Upper lobe of left lung (tissue), 6 donors: ENCODE measurements at regions not wholly inside any gene's neighbourhood (a gene's known extent, or its start where the extent isn't known, plus 50 kb on each side); places are given as distances from the start of the nearest gene placed in this dataset.

ENCODE experiments used
- ATAC-seq, 2 donors: fragments of 200-7000 bp; cut with Tn5 transposase; one replicate each; pipeline ENCODE4 v1.9.1; 2022; ENCODE audit warnings: mild to moderate bottlenecking in 2 of 2, moderate library complexity in 2 of 2; ENCODE audit not compliant: low FRiP score in 2 of 2
- DNase-seq, 2 donors: peaks; one replicate each; pipeline ENCODE4 v3.0.0-alpha.2; 2019 to 2020
- H3K27ac ChIP-seq, 4 donors: fragments of 200-600 bp; sonication (generic); one replicate each; pipeline ENCODE4 v1.5.1; 2016 to 2019
- H3K27me3 ChIP-seq, 4 donors: fragments of 200-600 bp; sonication (generic); one replicate each; pipeline ENCODE4 v1.5.1; 2017 to 2019
- H3K36me3 ChIP-seq, 4 donors: fragments of 200-600 bp; sonication (generic); one replicate each; pipeline ENCODE4 v1.5.1; 2016 to 2019
- H3K4me1 ChIP-seq, 4 donors: fragments of 200-600 bp; sonication (generic); one replicate each; pipeline ENCODE4 v1.5.1; 2018 to 2019
- H3K4me3 ChIP-seq, 4 donors: fragments of 200-600 bp; sonication (generic); one replicate each; pipeline ENCODE4 v1.5.1; 2017 to 2019; ENCODE audit warnings: mild to moderate bottlenecking in 2 of 4, moderate library complexity in 1 of 4
- H3K9me3 ChIP-seq, 4 donors: fragments of 200-600 bp; sonication (generic); one replicate each; pipeline ENCODE4 v1.5.1; 2018 to 2019
- CTCF ChIP-seq, 6 experiments: fragments of 450-650 bp in 4 of 6; fragments of 200-600 bp in 2 of 6; sonication (generic) in 2 of 6; IDR thresholded peaks; one replicate each; pipeline ENCODE4 v1.5.1; 2016 to 2019; ENCODE audit warnings: antibody characterized with exemption in 6 of 6
- EP300 ChIP-seq, 4 donors: sonication (generic); formaldehyde crosslinking; IDR thresholded peaks; one replicate each; pipeline ENCODE4 v1.5.1; 2017; ENCODE audit warnings: antibody characterized with exemption in 4 of 4, control low read depth in 2 of 4
- POLR2A ChIP-seq, 4 donors: fragments of 450-650 bp; IDR thresholded peaks; one replicate each; pipeline ENCODE4 v1.5.1; 2016 to 2017; ENCODE audit warnings: antibody characterized with exemption in 4 of 4, mild to moderate bottlenecking in 2 of 4
- POLR2AphosphoS5 ChIP-seq, 2 donors: sonication (generic); formaldehyde crosslinking; IDR thresholded peaks; one replicate each; pipeline ENCODE4 v1.5.1; 2017; ENCODE audit warnings: antibody characterized with exemption in 2 of 2
- WGBS, 2 donors: methylation state at CpG; one replicate each; pipeline ENCODE4 v1.1.5; 2017 to 2018; 5-methylcytosine and 5-hydroxymethylcytosine counted together
- donor health status: DM: no; HTN: no; CAD: no; lungs with moderate emphysema.
- donor health status: DM: no; HTN: yes; CAD: no; lungs with severe emphysema.

- Histone ChIP-seq H3K27me3 (no peaks in the 10 kb centered on the region), H3K4me1 (no peaks in the 10 kb centered on the region), H3K9me3 (no peaks in the 10 kb centered on the region), H3K27ac (no peak overlapping the region), H3K4me3 (no peak overlapping the region), H3K36me3 (no peaks in the 10 kb centered on the region)
- ATAC-seq (no peak), DNase-seq (no peak)
- 88 to 93% methylated on average over 2 of the region's 2 CpGs for WGBS, 2 donors
- TF ChIP-seq POLR2A (IDR thresholded peaks at IDR 0.05): no peak
- no peak for TF ChIP-seq POLR2AphosphoS5 (IDR thresholded peaks at IDR 0.05)
- TF ChIP-seq EP300 (IDR thresholded peaks at IDR 0.05): no peak
- TF ChIP-seq CTCF (IDR thresholded peaks at IDR 0.05): no peak
Observed at GRCh38 chr4:177706916-177707315, 264.7 kb upstream of the AGA start.

- Histone ChIP-seq H3K27ac (no peak overlapping the region), H3K27me3 (no peaks in the 10 kb centered on the region), H3K9me3 (no peaks in the 10 kb centered on the region), H3K4me3 (no peak overlapping the region), H3K36me3 (no peaks in the 10 kb centered on the region), H3K4me1 (no peaks in the 10 kb centered on the region)
- DNase-seq (no peak), ATAC-seq (no peak)
- TF ChIP-seq CTCF (IDR thresholded peaks at IDR 0.05): no peak
- TF ChIP-seq POLR2A (IDR thresholded peaks at IDR 0.05): no peak
- no peak for TF ChIP-seq POLR2AphosphoS5 (IDR thresholded peaks at IDR 0.05)
- no peak for TF ChIP-seq EP300 (IDR thresholded peaks at IDR 0.05)
- WGBS, 2 donors: 41 to 56% methylated on average over 3 of the region's 3 CpGs
Observed at GRCh38 chr4:177713454-177713853, 271.2 kb upstream of the AGA start.

- TF ChIP-seq EP300 (IDR thresholded peaks at IDR 0.05) (no peak), POLR2A (IDR thresholded peaks at IDR 0.05) (no peak), CTCF (IDR thresholded peaks at IDR 0.05) (no peak), POLR2AphosphoS5 (IDR thresholded peaks at IDR 0.05) (no peak)
- Histone ChIP-seq H3K27ac (no peak overlapping the region), H3K4me1 (no peaks in the 10 kb centered on the region), H3K27me3 (no peaks in the 10 kb centered on the region), H3K4me3 (no peak overlapping the region), H3K36me3 (no peaks in the 10 kb centered on the region), H3K9me3 (no peaks in the 10 kb centered on the region)
- DNase-seq (no peak), ATAC-seq (no peak)
- 55 to 81% methylated on average over 1 of the region's 1 CpG for WGBS, 2 donors
Observed at GRCh38 chr4:177717407-177717806, 275.2 kb upstream of the AGA start.

- no peaks in the 10 kb centered on the region for H3K27me3 ChIP-seq
- H3K36me3 ChIP-seq: no peaks in the 10 kb centered on the region
- no peak for TF ChIP-seq CTCF (IDR thresholded peaks at IDR 0.05)
- TF ChIP-seq EP300 (IDR thresholded peaks at IDR 0.05): no peak
- no peak for TF ChIP-seq POLR2A (IDR thresholded peaks at IDR 0.05)
- TF ChIP-seq POLR2AphosphoS5 (IDR thresholded peaks at IDR 0.05): no peak
- WGBS, 2 donors: 82 to 85% methylated on average over 4 of the region's 4 CpGs
- no peaks in the 10 kb centered on the region for H3K9me3 ChIP-seq
- DNase-seq (no peak), ATAC-seq (no peak)
- no peak overlapping the region for H3K4me3 ChIP-seq
- H3K4me1 ChIP-seq: no peaks in the 10 kb centered on the region
- H3K27ac ChIP-seq: no peak overlapping the region
Observed at GRCh38 chr4:177718514-177718913, 276.3 kb upstream of the AGA start.

GRCh38 chr4:177726111-177726510 lies 283.9 kb upstream of the AGA start:
- Histone ChIP-seq H3K4me3 (no peak overlapping the region), H3K27me3 (no peaks in the 10 kb centered on the region), H3K36me3 (no peaks in the 10 kb centered on the region), H3K9me3 (no peaks in the 10 kb centered on the region), H3K27ac (no peak overlapping the region), H3K4me1 (no peaks in the 10 kb centered on the region)
- whole genome bisulfite sequencing, 2 donors: 11 to 16% methylated on average over 3 of the region's 3 CpGs
- DNase-seq (no peak), ATAC-seq (no peak)
- no peak for TF ChIP-seq POLR2A (IDR thresholded peaks at IDR 0.05)
- no peak for TF ChIP-seq EP300 (IDR thresholded peaks at IDR 0.05)
- TF ChIP-seq CTCF (IDR thresholded peaks at IDR 0.05): no peak
- no peak for TF ChIP-seq POLR2AphosphoS5 (IDR thresholded peaks at IDR 0.05)
